Kidney (tissue), 13 donors: ENCODE measurements at regions not wholly inside any gene's neighbourhood (a gene's known extent, or its start where the extent isn't known, plus 50 kb on each side); places are given as distances from the start of the nearest gene placed in this dataset.

ENCODE experiments used
- DNase-seq, 5 donors: peaks; one replicate each; pipeline ENCODE4 v3.0.0-alpha.2; 2013 to 2020
- FAIRE-seq: peaks from 2 replicates; lab custom pipeline; 2012; peaks lifted over from hg19 to GRCh38; lab: Jason Lieb, UNC
- H3K27ac ChIP-seq, 2 donors: one replicate each; pipeline ENCODE4 v1.7.0; 2013; ENCODE audit warnings: low read depth in 2 of 2, low read length in 2 of 2, inconsistent platforms in 1 of 2
- H3K27me3 ChIP-seq: one replicate; pipeline ENCODE4 v1.7.1; 2013; ENCODE audit warnings: low read length, inconsistent platforms; ENCODE audit not compliant: control insufficient read depth, insufficient read depth
- H3K36me3 ChIP-seq, 3 donors: one replicate each; pipeline versions ENCODE4 v1.7.0 to v1.7.1; 2013; ENCODE audit warnings: low read length in 3 of 3, control low read depth in 1 of 3, inconsistent platforms in 1 of 3; ENCODE audit not compliant: insufficient read depth in 3 of 3, control insufficient read depth in 2 of 3
- H3K4me1 ChIP-seq, 3 donors: one replicate each; pipeline versions ENCODE4 v1.7.0 to v1.7.1; 2013; ENCODE audit warnings: low read length in 3 of 3, inconsistent platforms in 1 of 3, low read depth in 1 of 3; ENCODE audit not compliant: control insufficient read depth in 2 of 3, insufficient read depth in 2 of 3
- H3K4me3 ChIP-seq, 3 donors: one replicate each; pipeline versions ENCODE4 v1.7.0 to v1.8.1; 2013; ENCODE audit warnings: low read length in 3 of 3, control low read depth in 1 of 3, inconsistent platforms in 1 of 3
- H3K9ac ChIP-seq, 3 donors: one replicate each; pipeline versions ENCODE4 v1.7.0 to v1.7.1; 2013; ENCODE audit warnings: low read length in 3 of 3, control low read depth in 1 of 3, inconsistent platforms in 1 of 3
- H3K9me3 ChIP-seq, 3 donors: one replicate each; pipeline versions ENCODE4 v1.7.0 to v1.7.1; 2013; ENCODE audit warnings: low read length in 3 of 3, control low read depth in 1 of 3, inconsistent platforms in 1 of 3; ENCODE audit not compliant: control insufficient read depth in 2 of 3, insufficient read depth in 1 of 3
- CTCF ChIP-seq: IDR thresholded peaks from 3 replicates; pipeline ENCODE4 v1.5.1; 2012; ENCODE audit warnings: mild to moderate bottlenecking, moderate library complexity, borderline replicate concordance; ENCODE audit not compliant: insufficient read depth; ENCODE audit errors: extremely low read depth
- intact Hi-C: fragments of 100-400 bp; cut with DNase I; formaldehyde crosslinking; loops from one replicate; pipeline ENCODE4 v1.11.1; 2022
- donor health status: control.
- donor health status: control.
- donor health status: control.
- donor health status: control.
- donor health status: control.
- donor health status: DM: yes; HTN: yes; CAD: no.
- donor health status: Normal renal cell carcinoma (clear cell type).

- no peaks in the 10 kb centered on the region for H3K36me3 ChIP-seq
- no peaks in the 10 kb centered on the region for H3K9me3 ChIP-seq
- TF ChIP-seq CTCF: no peak
- no peak for DNase-seq
- H3K27me3 ChIP-seq: no peaks in the 10 kb centered on the region
- no peak overlapping the region for H3K4me3 ChIP-seq
- H3K4me1 ChIP-seq: no peaks in the 10 kb centered on the region
- intact Hi-C loops: no loop called here
- no peak overlapping the region for H3K9ac ChIP-seq
- no peak for FAIRE-seq
- H3K27ac ChIP-seq: no peak overlapping the region
Measured at GRCh38 chr7:39808796-39809481, 141.1 kb upstream of the CDK13 start.

GRCh38 chr7:39810204-39810642 is 139.8 kb upstream of the CDK13 start:
- no peaks in the 10 kb centered on the region for H3K36me3 ChIP-seq
- no peaks in the 10 kb centered on the region for H3K9me3 ChIP-seq
- TF ChIP-seq CTCF: no peak
- no peaks in the 10 kb centered on the region for H3K4me1 ChIP-seq
- intact Hi-C loops: no loop called here
- H3K27ac ChIP-seq: no peak overlapping the region
- no peak overlapping the region for H3K4me3 ChIP-seq
- H3K9ac ChIP-seq: no peak overlapping the region
- FAIRE-seq (no peak), DNase-seq (no peak)
- H3K27me3 ChIP-seq: no peaks in the 10 kb centered on the region

GRCh38 chr7:39810710-39811109 is 139.3 kb upstream of the CDK13 start:
- no peaks in the 10 kb centered on the region for H3K36me3 ChIP-seq
- intact Hi-C loops: no loop called here
- no peak for TF ChIP-seq CTCF
- H3K27ac ChIP-seq: no peak overlapping the region
- H3K9me3 ChIP-seq: no peaks in the 10 kb centered on the region
- H3K4me1 ChIP-seq: no peaks in the 10 kb centered on the region
- no peak overlapping the region for H3K9ac ChIP-seq
- no peak for DNase-seq
- FAIRE-seq: no peak
- no peaks in the 10 kb centered on the region for H3K27me3 ChIP-seq
- no peak overlapping the region for H3K4me3 ChIP-seq
